Testis (tissue), 2 donors: ENCODE measurements at regions not wholly inside any gene's neighbourhood (a gene's known extent, or its start where the extent isn't known, plus 50 kb on each side); places are given as distances from the start of the nearest gene placed in this dataset.

Experiments
- DNase-seq: peaks from one replicate; pipeline ENCODE4 v3.0.0-alpha.2; 2019
- H3K27ac ChIP-seq, 2 donors: fragments of 200-600 bp; sonication (generic); one replicate each; pipeline ENCODE4 v1.5.1; 2019
- H3K27me3 ChIP-seq: fragments of 200-600 bp; sonication (generic); one replicate; pipeline ENCODE4 v1.5.1; 2019
- H3K36me3 ChIP-seq: fragments of 200-600 bp; sonication (generic); one replicate; pipeline ENCODE4 v1.5.1; 2017; ENCODE audit warnings: low read depth; ENCODE audit errors: missing control alignments
- H3K4me1 ChIP-seq: fragments of 200-600 bp; sonication (generic); one replicate; pipeline ENCODE4 v1.5.1; 2019
- H3K4me3 ChIP-seq, 2 donors: fragments of 200-600 bp; sonication (generic); one replicate each; pipeline ENCODE4 v1.5.1; 2017 to 2019
- H3K9me3 ChIP-seq: fragments of 200-600 bp; sonication (generic); one replicate; pipeline ENCODE4 v1.5.1; 2017
- CTCF ChIP-seq, 3 experiments: fragments of 450-650 bp in 2 of 3; fragments of 200-600 bp in 1 of 3; sonication (generic) in 1 of 3; IDR thresholded peaks; one replicate each; pipeline ENCODE4 v1.5.1; 2016 to 2019; ENCODE audit warnings: antibody characterized with exemption in 3 of 3, mild to moderate bottlenecking in 2 of 3, moderate library complexity in 1 of 3
- POLR2A ChIP-seq: fragments of 450-650 bp; IDR thresholded peaks from one replicate; pipeline ENCODE4 v1.6.1; 2017; ENCODE audit warnings: antibody characterized with exemption, mild to moderate bottlenecking, moderate library complexity
- WGBS, 2 donors: methylation state at CpG; one replicate each; pipeline ENCODE4 v1.1.5; 2018; 5-methylcytosine and 5-hydroxymethylcytosine counted together
- intact Hi-C: fragments of 100-400 bp; cut with DNase I; formaldehyde crosslinking; loops from one replicate; pipeline ENCODE4 v1.15.1; 2023; ENCODE audit warnings: low total_unique reads

DNA sequence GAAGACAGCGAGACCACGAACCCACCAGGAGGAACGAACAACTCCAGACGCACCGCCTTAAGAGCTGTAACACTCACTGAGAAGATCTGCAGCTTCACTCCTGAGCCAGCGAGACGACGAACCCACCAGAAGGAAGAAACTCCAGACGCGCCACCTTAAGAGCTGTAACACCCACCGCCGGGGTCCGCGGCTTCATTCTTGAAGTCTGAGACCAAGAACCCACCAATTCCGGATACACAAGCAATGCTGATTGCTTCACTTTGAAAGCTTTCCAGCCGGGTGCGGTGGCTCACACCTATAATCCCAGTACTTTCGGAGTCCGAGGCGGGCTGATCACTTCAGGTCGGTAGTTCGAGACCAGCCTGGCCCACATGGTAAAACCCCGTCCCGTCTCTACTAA lies 177.2 kb upstream of the MYO3A start:
- no peaks in the 10 kb centered on the region for H3K4me1 ChIP-seq
- no peak overlapping the region for H3K27ac ChIP-seq
- H3K27me3 ChIP-seq = no peaks in the 10 kb centered on the region
- H3K9me3 ChIP-seq = no peaks in the 10 kb centered on the region
- WGBS, 2 donors = 65 to 84% methylated on average over 20 to 24 of the region's 24 CpGs
- intact Hi-C loops = no loop called here
- TF ChIP-seq CTCF (IDR thresholded peaks at IDR 0.05) (no peak), POLR2A (no peak)
- H3K36me3 ChIP-seq = no peaks in the 10 kb centered on the region
- no peak for DNase-seq
- H3K4me3 ChIP-seq = peak overlapping the region in 1 of 2 donors; percentile 44

GRCh38 chr10:25758041-25758457 lies 176.0 kb upstream of the MYO3A start:
- peak in 2 of 3 experiments; percentile 34 to 54 for TF ChIP-seq CTCF (IDR thresholded peaks at IDR 0.05)
- TF ChIP-seq POLR2A = no peak

DNA sequence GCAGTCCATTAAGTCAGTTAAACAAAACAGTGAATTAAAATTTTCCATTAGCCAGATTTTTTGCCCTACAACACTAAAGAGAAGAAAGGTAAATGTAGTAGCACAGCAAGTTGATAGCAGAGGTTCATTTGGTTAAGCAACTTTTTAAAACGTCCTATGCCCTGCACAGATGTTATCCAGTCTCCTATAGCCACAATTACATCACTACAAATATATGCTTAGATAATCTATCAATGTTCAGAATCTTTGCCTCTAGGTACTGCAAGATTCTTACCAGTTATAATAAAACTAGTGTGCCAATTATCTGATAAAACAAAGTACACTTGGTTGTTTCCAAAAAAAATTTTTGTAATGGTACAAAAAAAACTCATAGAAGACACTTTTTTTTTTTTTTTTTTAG lies 175.5 kb upstream of the MYO3A start:
- Histone ChIP-seq H3K27me3 (no peaks in the 10 kb centered on the region), H3K4me1 (no peaks in the 10 kb centered on the region), H3K36me3 (no peaks in the 10 kb centered on the region), H3K4me3 (no peak overlapping the region), H3K9me3 (no peaks in the 10 kb centered on the region), H3K27ac (no peak overlapping the region)
- no peak for TF ChIP-seq CTCF (IDR thresholded peaks at IDR 0.05)
- intact Hi-C loops = no loop called here
- DNase-seq = no peak
- WGBS, 2 donors = 21% methylated on average over 1 of the region's 1 CpG

More at GRCh38 chr10:25758041-25758457, 176.0 kb upstream of the MYO3A start:
- no peaks in the 10 kb centered on the region for H3K4me1 ChIP-seq
- H3K27ac ChIP-seq = no peak overlapping the region
- H3K9me3 ChIP-seq = no peaks in the 10 kb centered on the region
- H3K27me3 ChIP-seq = no peaks in the 10 kb centered on the region
- no peak overlapping the region for H3K4me3 ChIP-seq
- DNase-seq = peak; percentile 43
- intact Hi-C loops = no loop called here
- no peaks in the 10 kb centered on the region for H3K36me3 ChIP-seq

DNA sequence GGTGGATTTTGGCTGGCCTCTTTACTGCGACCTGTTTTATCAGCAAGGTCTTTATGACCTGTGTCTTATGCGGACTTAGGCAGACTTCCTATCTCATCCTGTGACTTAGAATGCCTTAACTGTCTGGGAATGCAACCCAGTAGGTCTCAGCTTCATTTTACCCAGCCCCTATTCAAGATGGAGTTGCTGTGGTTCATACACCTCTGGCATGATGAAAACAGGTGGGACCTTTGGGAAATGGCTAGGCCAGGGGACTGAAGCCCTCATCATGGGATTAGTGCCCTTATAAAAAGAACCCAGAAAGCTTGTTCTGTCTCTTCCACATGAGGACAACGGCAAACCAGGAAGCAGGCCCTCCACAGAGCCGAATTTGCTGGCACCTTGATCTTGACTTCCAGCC lies 172.1 kb upstream of the MYO3A start:
- intact Hi-C loops = no loop called here
- WGBS, 2 donors = 66 to 74% methylated on average over 4 of the region's 4 CpGs
- no peak overlapping the region for H3K27ac ChIP-seq
- TF ChIP-seq CTCF (IDR thresholded peaks at IDR 0.05) = no peak
- TF ChIP-seq POLR2A = no peak
- no peaks in the 10 kb centered on the region for H3K4me1 ChIP-seq
- DNase-seq = no peak
- no peak overlapping the region for H3K4me3 ChIP-seq
- no peaks in the 10 kb centered on the region for H3K27me3 ChIP-seq
- H3K9me3 ChIP-seq = no peaks in the 10 kb centered on the region
- no peaks in the 10 kb centered on the region for H3K36me3 ChIP-seq

DNA sequence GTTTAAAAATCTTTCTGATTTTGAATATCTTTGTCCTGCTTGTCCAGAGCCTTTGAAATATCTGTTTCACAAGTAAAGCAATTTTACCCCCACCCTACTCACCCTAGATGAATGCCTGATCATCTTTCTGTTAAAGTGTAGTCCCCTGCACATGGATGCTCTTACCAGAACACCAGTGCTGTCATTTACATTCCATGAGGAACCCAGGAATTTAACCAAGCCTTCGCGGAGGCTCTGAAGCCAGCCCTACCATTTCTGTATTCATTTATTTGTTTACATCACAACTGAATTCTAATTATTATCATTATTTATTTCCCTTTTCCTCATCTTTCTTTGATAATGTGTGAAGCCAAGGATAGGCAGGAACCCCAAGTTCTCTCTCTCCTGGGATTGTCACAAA lies 167.8 kb upstream of the MYO3A start:
- WGBS, 2 donors = 40 to 52% methylated on average over 2 of the region's 2 CpGs
- H3K36me3 ChIP-seq = no peaks in the 10 kb centered on the region
- no peak overlapping the region for H3K4me3 ChIP-seq
- no peak overlapping the region for H3K27ac ChIP-seq
- no peaks in the 10 kb centered on the region for H3K4me1 ChIP-seq
- intact Hi-C loops = no loop called here
- no peak for DNase-seq
- TF ChIP-seq CTCF (IDR thresholded peaks at IDR 0.05) = no peak
- no peaks in the 10 kb centered on the region for H3K9me3 ChIP-seq
- H3K27me3 ChIP-seq = no peaks in the 10 kb centered on the region
